RPMI7951 (cell line): ENCODE measurements at regions not wholly inside any gene's neighbourhood (a gene's known extent, or its start where the extent isn't known, plus 50 kb on each side); places are given as distances from the start of the nearest gene placed in this dataset.
"Not testable (repeated sequence)": the region's sequence is repeated elsewhere in the genome, so short reads cannot be mapped to it uniquely, and the experiment has no call there.

Source experiments
- DNase-seq: peaks from one replicate; pipeline ENCODE4 v3.0.0-alpha.2; 2012; ENCODE audit warnings: low read depth

DNA sequence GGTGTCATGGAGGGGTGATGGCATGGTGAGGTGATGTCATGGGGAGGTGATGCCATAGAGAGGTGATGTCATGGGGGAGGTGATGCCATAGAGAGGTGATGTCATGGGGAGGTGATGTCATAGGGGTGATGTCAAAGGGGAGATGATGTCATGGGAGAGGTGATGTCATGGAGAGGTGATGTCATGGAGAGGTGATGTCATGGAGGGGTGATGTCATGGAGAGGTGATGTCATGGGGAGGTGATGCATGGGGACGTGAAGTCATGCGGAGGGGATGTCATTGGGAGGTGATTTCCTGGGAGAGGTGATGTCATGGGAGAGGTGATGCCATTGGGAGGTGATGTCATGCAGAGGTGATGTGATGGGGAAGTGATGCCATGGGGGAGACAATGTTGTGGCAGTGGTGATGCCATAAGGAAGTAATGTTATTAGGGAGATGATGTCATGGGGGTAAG lies 92.1 kb upstream of the C1orf174 start:
- DNase-seq: peak; percentile 8

DNA sequence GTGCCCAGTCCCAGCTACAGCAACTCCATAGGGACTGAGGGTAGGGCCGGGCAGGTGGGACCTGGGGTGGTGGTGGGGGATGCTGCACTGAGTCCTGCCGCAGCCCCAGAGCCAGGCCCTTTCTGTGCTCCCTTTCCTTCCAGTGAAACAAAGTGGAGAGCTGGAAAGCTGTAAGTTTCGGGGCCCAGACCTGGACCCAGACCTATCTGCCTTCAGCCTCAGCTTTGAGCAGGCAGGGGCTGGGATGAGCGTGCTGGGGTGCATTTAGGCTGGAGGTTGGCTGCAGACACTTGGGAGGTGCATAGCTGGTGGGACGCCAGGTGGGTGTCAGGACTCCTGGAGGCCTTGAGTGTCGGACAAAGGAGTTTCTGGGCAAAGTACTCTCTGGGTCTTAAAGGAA lies 92.7 kb upstream of the C1orf174 start:
- no peak for DNase-seq

DNA sequence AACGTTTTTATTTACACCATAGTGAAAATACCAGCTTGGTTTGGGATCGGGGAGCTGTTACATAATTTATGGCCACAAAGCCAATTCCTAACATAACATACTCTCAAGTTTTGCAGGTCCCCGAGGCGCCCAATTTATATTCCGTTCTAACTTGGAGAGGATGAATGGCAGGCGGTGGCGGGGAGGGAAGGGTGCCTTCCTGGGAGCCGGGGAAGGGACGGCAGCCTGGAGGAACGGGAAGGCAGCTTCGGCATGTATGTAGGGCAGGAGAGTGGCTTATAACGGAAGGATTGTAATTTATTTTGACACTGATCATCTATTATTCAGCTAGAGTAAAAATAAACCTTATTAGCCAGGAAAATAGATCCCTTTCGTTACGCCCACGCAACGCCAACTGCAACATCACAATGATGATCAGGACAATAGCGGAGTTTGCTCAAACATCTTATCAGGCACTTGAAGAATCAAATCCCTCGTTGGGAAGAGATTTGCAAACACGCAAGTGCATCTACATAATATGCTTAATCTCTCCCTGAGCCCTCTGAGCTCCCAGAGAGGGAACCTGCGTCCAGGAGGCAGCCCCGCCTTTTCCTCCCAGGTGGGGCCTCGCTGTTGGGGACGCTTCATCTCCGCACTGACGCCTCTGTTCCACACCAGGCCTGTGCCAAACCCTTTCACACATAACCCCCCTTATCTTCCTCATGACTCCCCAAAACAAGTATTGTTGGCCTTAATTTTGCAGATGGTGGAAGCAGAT lies 93.7 kb upstream of the C1orf174 start:
- DNase-seq: no peak

DNA sequence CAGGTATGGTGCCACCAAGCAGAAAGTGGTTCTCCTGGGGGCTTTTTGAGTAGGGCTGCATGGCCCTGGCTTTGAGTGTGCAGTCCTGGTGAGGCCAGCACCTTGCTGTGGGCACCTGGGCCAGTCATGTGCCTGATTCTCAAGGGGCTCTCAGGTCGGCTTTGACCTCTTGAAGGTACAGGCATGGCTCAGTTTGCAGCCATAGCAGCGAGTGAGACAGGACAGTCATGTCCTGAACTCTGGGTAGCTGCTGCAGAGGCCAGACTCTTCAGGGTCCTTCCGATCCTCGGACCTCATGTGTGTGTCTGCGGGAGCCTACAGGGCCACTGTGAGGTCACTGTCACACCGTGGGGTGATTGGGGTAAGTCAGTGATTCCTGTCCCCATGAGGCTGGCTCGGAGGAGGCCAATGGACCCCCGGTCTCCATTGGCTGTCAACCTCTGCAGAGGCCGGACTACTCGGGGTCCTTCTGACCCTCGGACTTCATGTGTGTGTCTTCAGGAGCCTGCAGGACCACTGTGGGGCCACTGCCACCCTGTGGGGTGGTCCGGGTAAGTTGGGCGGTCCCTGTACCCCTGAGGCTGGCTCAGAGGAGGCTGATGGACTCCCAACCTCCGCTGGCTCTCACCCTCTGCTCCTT lies 95.2 kb upstream of the C1orf174 start:
- no peak for DNase-seq

DNA sequence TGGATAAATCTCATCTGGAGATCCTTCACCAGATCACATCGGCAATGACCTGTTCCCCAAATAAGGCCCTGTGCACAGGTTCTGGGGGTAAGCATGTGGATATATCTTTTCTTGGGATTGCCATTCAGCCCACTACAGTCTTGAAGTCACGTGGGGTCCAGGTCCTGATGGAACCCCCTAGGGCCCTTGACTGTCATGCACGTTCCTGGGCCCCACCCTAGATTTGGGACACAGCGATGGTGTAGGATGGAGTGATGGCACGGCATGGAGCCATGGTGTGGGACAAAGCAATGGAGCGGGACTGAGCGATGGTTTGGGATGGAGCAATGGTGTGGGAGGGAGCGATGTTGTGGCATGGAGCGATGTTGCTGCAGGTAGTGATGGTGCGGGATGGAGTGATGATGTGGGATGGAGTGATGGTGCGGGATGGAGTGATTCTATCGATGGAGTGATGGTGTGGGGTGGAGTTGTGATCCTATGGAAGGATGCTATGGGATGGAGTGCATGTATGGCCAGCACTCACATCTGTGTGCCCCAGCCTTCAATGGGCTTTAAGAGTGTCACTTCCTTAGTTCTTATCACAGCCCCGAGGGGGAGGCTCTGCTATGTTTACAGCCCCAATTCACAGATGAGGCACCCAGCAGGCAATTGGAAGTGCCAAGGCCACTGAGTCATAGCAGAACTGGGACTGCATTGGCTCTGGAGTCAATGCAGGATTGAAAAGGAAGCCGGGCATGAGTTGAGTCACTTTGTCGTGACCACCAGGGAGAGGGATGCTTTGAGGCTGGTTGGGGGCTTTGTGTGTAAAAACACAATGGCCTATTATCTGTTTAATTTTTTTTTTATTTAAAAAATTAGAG lies 97.0 kb upstream of the C1orf174 start:
- peak; percentile 32 for DNase-seq

DNA sequence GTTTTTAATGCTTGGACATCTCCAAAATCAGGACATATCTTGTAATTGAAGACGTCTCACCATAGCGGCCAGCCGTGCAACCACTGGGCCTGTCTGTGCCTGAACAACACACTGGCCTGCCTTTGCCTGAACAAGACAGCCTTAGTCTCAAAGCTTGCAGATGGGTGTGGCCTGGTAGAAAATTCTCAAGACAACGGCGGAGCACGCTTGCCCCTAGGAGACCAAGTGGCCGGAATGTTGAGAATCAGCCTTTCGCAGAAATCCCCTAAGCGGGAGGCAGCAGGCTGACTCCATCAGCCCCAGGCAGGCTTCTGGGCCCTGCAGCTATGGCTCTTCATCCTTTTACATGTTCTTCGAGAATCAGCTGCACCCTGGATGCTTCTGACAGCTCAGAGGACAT lies 98.0 kb upstream of the C1orf174 start:
- no peak for DNase-seq

DNA sequence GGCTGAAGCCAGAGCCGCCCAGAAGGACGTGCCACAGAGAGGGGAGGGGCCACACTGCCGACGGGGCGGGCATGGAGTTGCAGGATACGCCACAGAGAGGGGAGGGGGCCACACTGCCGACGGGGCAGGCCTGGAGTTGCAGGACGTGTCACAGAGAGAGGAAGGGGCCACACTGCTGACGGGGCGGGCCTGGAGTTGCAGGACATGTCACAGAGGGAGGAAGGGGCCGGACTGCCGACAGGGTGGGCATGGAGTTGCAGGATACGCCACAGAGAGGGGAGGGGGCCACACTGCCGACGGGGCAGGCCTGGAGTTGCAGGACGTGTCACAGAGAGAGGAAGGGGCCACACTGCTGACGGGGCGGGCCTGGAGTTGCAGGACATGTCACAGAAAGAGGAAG lies 99.4 kb upstream of the C1orf174 start:
- DNase-seq: not testable (repeated sequence)

DNA sequence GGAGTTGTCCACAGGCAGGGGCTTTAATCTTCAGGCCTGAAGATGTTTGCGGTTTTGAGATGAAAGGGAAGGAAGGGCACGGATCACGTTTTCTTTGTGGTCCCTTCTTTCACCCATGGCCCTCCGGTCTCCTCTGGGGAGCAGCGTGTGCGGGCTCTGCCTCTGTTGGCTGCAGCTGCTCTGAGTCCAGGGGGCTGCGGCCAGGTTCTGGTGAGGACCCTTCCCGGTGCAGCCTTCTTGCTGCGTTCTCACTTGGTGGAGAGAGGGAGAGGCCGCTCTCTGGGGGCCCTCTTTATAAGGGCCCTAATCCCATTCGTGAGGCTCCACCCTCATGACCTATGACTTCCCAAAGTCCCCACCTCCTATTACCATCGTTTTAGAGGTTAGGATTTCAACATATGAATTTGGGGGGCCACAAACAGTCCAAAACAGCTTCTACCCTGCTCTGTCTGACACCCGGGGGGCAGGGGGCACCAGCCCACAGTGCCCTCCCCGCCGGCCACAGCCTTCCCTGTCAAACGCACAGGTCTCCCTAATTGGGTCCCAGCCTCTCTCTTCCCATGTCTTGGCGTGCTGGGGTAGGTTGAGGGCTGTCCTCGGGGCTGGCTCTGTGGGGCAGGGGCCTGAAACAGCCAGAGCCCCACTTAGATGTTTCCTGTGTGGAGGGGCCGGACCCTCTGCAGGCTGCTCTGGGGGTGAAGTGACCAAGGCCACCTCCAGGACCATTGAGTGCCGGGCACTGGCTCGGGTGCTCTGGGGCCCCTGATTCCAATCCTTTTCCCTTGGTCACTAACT lies 100.1 kb upstream of the C1orf174 start:
- no peak for DNase-seq

DNA sequence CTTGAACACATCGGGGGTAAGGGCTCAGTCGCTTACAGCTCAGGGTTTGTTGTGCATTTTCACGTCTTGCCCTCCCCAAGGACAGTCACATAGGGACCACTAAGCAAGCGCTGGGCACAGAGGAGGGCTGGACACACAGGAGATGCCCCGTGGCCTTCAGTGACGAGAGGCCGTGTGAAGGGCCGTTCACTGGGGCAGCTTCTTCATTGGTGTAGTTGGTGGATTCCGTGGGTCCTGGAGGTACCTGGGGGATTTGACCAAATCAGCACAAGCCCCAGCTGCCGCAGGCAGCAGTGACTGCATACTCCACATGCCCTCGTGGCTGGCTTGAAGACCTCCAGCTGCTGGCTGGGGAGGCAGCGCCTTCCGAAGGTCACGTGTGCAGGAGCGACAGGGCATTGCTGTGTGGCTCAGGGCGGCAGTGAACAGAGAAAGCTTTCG lies 100.8 kb upstream of the C1orf174 start:
- no peak for DNase-seq

DNA sequence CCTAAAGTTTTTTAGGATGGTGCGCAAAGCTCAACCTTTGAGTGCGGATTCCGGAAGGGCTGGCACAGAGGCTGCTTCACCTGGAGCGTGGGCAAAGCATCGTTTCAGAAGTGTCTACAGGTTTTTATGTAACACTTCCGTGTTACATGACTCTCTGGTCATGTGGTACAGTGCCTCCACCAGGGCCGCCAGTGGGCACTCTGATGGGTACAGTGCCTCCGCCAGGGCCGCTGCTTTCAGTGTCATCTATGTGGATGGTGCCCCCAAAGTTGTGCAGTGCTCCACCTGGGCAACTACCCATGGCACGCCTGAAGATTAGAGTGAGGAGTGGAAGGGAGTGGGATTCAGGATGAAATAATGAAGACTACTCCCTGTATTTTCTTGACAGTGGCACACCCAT lies 101.4 kb upstream of the C1orf174 start:
- no peak for DNase-seq

DNA sequence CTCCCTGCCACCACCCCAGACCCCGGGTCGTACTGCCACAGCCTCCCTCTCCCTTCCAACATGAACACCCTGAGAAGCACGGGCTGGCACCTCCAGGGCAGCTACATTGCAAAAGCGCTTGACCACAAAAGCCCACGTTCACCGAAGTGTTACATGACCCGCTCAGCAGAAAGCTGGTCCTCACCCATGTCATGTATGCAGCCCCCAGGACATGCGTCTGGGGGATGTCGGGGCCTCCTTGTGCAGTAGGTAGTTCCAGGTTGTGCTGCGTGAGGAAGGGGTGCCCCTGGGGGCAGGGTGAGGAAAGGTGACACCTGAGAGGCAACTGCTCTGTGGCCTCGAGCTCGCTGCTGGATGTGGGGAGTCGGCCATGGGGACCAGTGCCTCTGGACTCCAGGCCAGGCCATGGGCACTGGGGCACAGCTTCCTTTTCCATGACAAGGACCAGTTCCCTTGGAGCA lies 102.0 kb upstream of the C1orf174 start:
- DNase-seq: no peak

DNA sequence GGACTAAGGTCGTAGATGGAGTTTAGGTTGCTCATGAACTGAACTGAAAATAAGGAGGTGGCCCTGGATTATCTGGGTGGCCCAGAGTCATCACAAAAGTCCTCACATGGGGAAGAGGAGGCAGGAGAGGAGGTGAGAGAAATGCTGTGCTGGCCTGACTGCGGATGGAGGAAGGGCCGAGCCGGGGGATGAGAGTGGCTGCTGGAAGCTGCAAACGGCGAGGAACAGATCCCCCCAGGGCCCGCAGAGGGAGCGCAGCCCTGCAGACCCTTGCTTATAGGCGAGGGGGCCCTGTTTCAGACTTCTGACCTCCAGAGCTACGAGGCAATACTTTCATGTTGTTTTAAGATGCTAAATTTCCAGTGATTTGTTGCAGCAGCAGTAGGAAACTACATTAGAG lies 102.7 kb upstream of the C1orf174 start:
- DNase-seq: no peak

DNA sequence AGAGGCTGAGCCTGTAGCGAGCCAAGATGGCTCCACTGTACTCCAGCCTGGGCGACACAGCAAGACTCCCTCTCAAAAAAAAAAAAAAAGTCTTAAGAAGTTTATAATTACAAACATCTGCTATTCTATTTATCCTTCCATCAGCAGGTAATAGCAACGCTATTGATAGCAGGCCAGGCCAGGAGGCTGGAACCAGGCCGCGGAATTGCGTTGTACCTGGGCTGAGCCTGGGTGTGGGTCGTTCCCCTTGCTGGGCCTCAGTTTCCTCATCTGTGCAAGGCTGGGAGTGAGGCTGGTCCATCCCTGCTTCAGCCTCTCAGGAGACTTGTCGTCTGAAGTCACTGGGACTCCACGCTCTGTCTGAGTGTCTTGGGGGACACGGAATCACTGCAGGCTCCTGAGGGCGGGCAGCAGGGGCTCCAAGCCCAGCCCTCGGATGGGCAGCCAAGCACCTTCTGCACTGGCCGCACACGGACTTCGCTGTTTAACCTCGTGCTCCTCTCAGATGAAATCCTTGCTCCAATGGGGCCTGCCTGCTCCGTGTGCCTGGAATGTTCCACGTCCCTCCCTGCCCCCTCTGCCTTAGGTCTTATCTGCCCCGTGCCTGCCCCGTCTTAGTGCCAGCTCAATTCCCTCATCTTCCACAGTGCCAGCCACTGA lies 103.9 kb upstream of the C1orf174 start:
- no peak for DNase-seq

DNA sequence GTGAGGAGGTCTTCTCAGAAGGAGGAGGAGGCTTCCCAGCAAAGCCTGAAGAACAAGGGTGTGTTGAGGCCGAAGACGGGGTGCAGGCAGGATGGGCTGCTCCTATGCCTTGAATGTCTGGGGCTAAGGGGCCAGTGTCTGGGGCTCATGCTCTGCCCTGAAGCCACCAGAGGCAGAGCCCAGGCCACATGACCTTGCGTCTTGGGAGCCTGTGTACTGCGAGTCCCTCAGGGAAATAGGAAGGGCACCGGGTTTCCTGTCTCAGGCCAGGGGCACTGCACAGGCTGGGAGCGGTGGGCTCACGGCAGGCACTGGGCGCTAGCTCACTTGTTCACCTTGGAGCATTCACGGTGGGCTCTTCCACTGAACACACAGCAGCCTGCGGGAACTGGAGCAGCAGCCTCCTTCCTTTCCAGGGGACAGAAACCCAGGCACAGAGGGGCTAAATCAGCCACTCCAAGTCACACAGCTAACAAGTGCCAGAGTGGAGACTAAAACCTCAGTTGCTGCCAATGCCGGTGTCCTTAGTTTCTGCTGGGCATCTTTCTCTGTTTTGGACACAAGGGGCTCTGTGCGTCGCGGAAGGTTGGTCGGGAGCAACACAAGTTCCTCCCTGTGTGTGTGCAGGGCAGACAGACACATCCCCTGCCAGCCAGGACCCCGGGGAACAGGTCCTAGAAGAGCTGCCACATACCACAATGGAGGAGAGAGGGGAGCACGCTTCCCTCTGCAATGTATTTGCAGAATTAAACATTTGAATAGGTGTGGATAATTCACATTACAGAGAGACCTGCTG lies 104.8 kb upstream of the C1orf174 start:
- DNase-seq: no peak

DNA sequence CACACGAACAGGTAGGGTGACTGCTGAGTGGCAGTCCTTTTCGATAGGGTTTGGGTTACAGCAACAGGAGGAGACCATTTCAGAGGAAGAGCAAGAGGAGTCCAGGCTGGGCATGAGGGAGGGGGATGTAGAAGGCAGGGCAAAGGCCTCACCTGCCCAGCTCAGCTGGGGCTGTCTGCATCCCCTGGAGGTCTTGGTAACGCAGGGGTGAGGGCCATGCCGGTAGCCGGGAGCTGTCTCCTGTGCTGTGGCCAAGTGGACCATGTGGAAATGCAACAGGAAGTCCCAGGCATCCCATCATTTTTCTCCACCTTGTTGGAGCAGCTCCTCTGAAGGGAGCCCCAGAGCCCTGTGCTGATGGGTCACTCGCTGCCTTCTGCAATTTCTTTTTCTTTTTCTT lies 105.4 kb upstream of the C1orf174 start:
- DNase-seq: no peak

DNA sequence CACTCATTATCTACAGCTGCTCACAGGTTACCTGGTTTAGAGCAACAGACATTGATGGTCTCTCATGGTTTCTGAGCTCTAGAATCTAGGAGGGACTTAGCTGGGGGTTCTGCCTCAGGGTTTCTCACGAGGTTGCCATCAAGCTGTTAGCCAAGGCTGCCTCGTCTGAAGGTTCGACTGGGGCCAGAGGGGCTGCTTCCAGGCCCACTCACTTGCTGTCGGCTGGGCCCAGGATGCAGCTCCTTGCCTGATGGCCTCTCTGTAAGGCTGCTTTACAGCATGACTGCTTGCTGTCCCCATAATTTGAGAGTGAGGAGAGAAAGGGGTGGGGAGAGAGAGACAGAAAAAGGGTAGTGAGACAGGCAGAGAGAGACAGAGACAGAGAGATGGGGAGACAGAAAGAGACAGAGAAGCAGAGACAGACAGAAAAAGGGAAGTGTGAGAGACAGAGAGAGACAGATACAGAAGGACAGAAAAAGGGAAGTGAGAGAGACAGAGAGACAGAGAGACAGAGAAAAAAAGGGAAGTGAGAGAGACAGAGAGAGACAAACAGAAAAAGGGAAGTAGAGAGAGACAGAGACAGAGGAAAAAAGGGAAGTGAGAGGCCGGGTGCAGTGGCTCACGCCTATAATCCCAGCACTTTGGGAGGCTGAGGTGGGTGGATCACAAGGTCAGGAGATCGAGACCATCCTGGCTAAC lies 106.8 kb upstream of the C1orf174 start:
- DNase-seq: no peak

DNA sequence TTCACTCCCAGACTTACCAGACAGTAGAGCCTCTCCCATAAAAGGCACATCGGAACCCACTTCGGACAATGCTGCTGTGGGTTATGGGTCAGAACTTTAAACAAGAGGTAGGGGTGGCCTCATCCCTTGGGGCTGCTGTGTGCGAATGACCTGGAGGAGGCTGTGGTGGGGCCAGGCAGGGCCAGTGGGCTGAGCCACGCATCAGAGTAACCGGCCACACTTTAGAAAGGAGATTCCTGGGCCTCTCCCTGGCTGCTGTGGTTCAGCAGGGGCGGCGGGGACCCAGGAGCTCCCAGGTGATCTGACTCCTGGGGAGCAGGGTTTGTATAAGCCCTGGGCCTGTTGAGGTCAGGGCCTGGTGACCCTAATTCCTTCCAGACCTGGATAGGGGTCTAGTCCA lies 110.2 kb upstream of the C1orf174 start:
- no peak for DNase-seq

DNA sequence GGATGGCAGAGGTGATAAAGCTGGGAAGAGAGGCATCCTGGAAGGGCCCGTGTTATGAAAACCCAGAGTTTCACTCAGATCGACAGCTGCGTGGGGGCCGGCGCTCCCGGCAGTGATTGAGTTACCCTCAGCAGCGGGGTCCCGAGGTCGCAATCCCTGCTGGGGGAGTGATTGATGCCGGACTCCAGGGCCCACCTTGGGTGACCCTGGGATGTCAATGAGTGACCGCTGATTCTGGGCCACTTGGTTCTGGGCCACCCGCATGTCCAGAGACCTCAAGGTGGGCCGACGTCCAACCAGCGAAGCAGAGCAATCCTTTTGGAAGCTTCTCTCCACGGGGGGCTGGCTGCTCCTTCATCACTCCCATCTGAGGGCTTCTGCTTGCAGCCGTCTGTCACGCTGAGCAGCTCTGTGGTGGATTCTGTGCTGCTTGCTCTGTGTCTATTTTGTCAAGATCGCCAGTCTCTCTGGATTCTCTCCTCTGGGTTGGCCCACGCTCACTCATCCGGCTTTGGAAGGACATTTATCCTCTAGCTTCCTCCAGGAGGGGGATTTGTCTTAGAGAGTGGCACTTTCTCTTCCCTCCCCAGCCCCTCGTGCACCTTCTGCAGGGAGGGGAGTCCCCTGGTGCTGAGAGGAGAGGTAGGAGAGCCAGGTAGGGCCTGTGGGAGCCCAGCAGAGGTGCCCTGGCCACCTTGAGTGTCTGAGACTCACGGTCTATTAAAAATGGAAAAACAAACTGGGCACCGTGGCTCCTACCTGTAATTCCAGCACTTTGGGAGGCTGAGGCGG lies 110.9 kb upstream of the C1orf174 start:
- no peak for DNase-seq
